HepG2 (cell line): ENCODE measurements at regions not wholly inside any gene's neighbourhood (a gene's known extent, or its start where the extent isn't known, plus 50 kb on each side); places are given as distances from the start of the nearest gene placed in this dataset.

Experiments used
- ATAC-seq: fragments of 200-7000 bp; cut with Tn5 transposase; 3 replicates; pipeline ENCODE4 v1.9.1; 2020; ENCODE audit warnings: mild to moderate bottlenecking, moderate library complexity
- BruUV-seq: library from RNA; stranded (reverse); fragments of 400-500 nt; replicated peaks from 2 replicates; lab custom pipeline; 2021; lab: Mats Ljungman, UMichigan
- CTCF ChIA-PET: fragments of 300-600 bp; formaldehyde crosslinking; extraction: SDS; loops from one replicate; lab custom pipeline; 2021; ENCODE audit warnings: low total read pairs, inconsistent platforms, low intra/inter-chr PET ratio; lab: Yijun Ruan, JAX
- POLR2A ChIA-PET: fragments of 350-600 bp; sonication (Branson Sonifier 250); formaldehyde crosslinking; loops from one replicate; lab custom pipeline; 2020; ENCODE audit warnings: antibody characterized with exemption, inconsistent platforms; lab: Yijun Ruan, JAX
- DNase-seq: peaks from one replicate; pipeline ENCODE4 v3.0.0-alpha.2; 2015; ENCODE audit warnings: low spot score
- FAIRE-seq: peaks from 3 replicates; lab custom pipeline; 2011; peaks lifted over from hg19 to GRCh38; lab: Jason Lieb, UNC
- H2AFZ ChIP-seq: one replicate; pipeline ENCODE4 v1.6.1; 2011; ENCODE audit warnings: low read length, inconsistent platforms
- H3K27ac ChIP-seq: fragments of 300-600 bp; 3 replicates; pipeline ENCODE4 v1.8.0; 2011; ENCODE audit warnings: mixed run types, mild to moderate bottlenecking, mixed read lengths, low read length, inconsistent platforms; ENCODE audit not compliant: insufficient read depth; ENCODE audit errors: extremely low read length
- H3K27me3 ChIP-seq, 2 experiments: fragments of 200-600 bp in 1 of 2; 2 replicates in 1 of 2; 3 replicates in 1 of 2; pipeline versions ENCODE4 v1.6.0 to v1.8.0; 2011; ENCODE audit warnings: low read length in 2 of 2, mild to moderate bottlenecking in 2 of 2, moderate library complexity in 2 of 2, inconsistent platforms in 1 of 2; ENCODE audit not compliant: insufficient read depth in 2 of 2, control insufficient read depth in 1 of 2
- H3K36me3 ChIP-seq, 2 experiments: fragments of 200-600 bp in 1 of 2; replicated peaks in 1 of 2; 2 replicates in 1 of 2; 3 replicates in 1 of 2; pipeline versions ENCODE4 v1.5.1 to v1.8.0; 2011; ENCODE audit warnings: low read length in 2 of 2, inconsistent platforms in 1 of 2; ENCODE audit not compliant: insufficient read depth in 2 of 2, control insufficient read depth in 1 of 2
- H3K4me1 ChIP-seq: 2 replicates; pipeline ENCODE4 v1.5.1; 2012; ENCODE audit warnings: low read length, inconsistent platforms; ENCODE audit not compliant: insufficient read depth
- H3K4me2 ChIP-seq: 2 replicates; pipeline ENCODE4 v1.6.0; 2011; ENCODE audit warnings: low read depth, low read length, inconsistent platforms
- H3K4me3 ChIP-seq, 3 experiments: fragments of 200-600 bp in 1 of 3; sonication (generic), shearing (Covaris generic) in 1 of 3; replicated peaks in 1 of 3; 2 replicates each; pipeline ENCODE4 v1.5.1; 2011 to 2016; ENCODE audit warnings: low read length in 3 of 3, inconsistent platforms in 2 of 3, low read depth in 2 of 3, mild to moderate bottlenecking in 2 of 3, control low read depth in 1 of 3, mixed read lengths in 1 of 3; ENCODE audit not compliant: insufficient read depth in 1 of 3
- H3K79me2 ChIP-seq: one replicate; pipeline ENCODE4 v1.6.1; 2011; ENCODE audit warnings: low read length, inconsistent platforms; ENCODE audit not compliant: insufficient read depth
- H3K9ac ChIP-seq: 2 replicates; pipeline ENCODE4 v1.6.0; 2011; ENCODE audit warnings: mild to moderate bottlenecking, low read depth, low read length, inconsistent platforms; ENCODE audit not compliant: insufficient read depth
- H3K9me3 ChIP-seq: 2 replicates; pipeline ENCODE4 v1.5.1; 2012; ENCODE audit warnings: mild to moderate bottlenecking, low read length
- H4K20me1 ChIP-seq: 2 replicates; pipeline ENCODE4 v1.6.0; 2011; ENCODE audit warnings: inconsistent platforms, mild to moderate bottlenecking, low read length, moderate library complexity; ENCODE audit not compliant: insufficient read depth
- ATF1 ChIP-seq: IDR thresholded peaks from 2 replicates; pipeline ENCODE4 v1.6.1; 2016; ENCODE audit warnings: mild to moderate bottlenecking, control low read depth
- CHD4 ChIP-seq: fragments of 200-600 bp; sonication (generic); IDR thresholded peaks from 2 replicates; pipeline ENCODE4 v1.7.0; 2017; ENCODE audit warnings: mild to moderate bottlenecking, low read length, borderline replicate concordance
- GZF1 ChIP-seq: sonication (generic); formaldehyde crosslinking; IDR thresholded peaks from 2 replicates; pipeline ENCODE4 v1.5.1; 2020; ENCODE audit warnings: mild to moderate bottlenecking, missing genetic modification reagents
- KAT8 ChIP-seq: IDR thresholded peaks from 2 replicates; pipeline ENCODE4 v1.6.1; 2016; ENCODE audit warnings: missing genetic modification reagents, missing compliant biosample characterization
- MAX ChIP-seq: IDR thresholded peaks from 2 replicates; pipeline ENCODE4 v1.6.1; 2012; ENCODE audit warnings: inconsistent platforms
- MTF2 ChIP-seq: sonication (generic); formaldehyde crosslinking; IDR thresholded peaks from 2 replicates; pipeline ENCODE4 v1.5.0; 2020; ENCODE audit warnings: missing genetic modification reagents, borderline replicate concordance
- NKX3-1 ChIP-seq: sonication (generic); formaldehyde crosslinking; IDR thresholded peaks from 2 replicates; pipeline ENCODE4 v1.5.0; 2020; ENCODE audit warnings: missing genetic modification reagents
- SOX5 ChIP-seq: IDR thresholded peaks from 2 replicates; pipeline ENCODE4 v1.6.1; 2016; ENCODE audit warnings: borderline replicate concordance
- SRSF4 ChIP-seq: fragments of 200-400 bp; formaldehyde crosslinking; IDR thresholded peaks from one replicate; pipeline ENCODE4 v1.6.1; 2018; ENCODE audit warnings: mild to moderate bottlenecking, low read depth, low read length, moderate library complexity; ENCODE audit not compliant: poor library complexity, severe bottlenecking
- TCF7L2 ChIP-seq: IDR thresholded peaks from 2 replicates; pipeline ENCODE4 v1.6.1; 2011; ENCODE audit warnings: mild to moderate bottlenecking, low read depth, low read length, moderate library complexity
- YY1 ChIP-seq: IDR thresholded peaks from 2 replicates; pipeline ENCODE4 v1.6.1; 2011; ENCODE audit warnings: low read length, low read depth, moderate library complexity, mild to moderate bottlenecking; ENCODE audit not compliant: insufficient read depth, insufficient replicate concordance
- ZFX ChIP-seq: sonication (generic); formaldehyde crosslinking; IDR thresholded peaks from 2 replicates; pipeline ENCODE4 v1.4.0; 2020; ENCODE audit warnings: mild to moderate bottlenecking, low read depth, missing genetic modification reagents, moderate library complexity
- ZNF18 ChIP-seq: sonication (generic); formaldehyde crosslinking; IDR thresholded peaks from 2 replicates; pipeline ENCODE4 v1.8.0; 2022; ENCODE audit warnings: mild to moderate bottlenecking, missing genetic modification reagents; ENCODE audit not compliant: insufficient replicate concordance
- ZNF296 ChIP-seq: sonication (generic); formaldehyde crosslinking; conservative IDR thresholded peaks from 2 replicates; pipeline ENCODE4 v1.5.0; 2020; ENCODE audit warnings: mild to moderate bottlenecking, missing genetic modification reagents
- ZNF343 ChIP-seq: sonication (generic); formaldehyde crosslinking; IDR thresholded peaks from 2 replicates; pipeline ENCODE4 v1.4.0; 2020; ENCODE audit warnings: mild to moderate bottlenecking, missing genetic modification reagents
- ZNF430 ChIP-seq: sonication (generic); formaldehyde crosslinking; IDR thresholded peaks from 2 replicates; pipeline ENCODE4 v1.9.0; 2021; ENCODE audit warnings: mild to moderate bottlenecking, missing genetic modification reagents
- ZNF570 ChIP-seq: sonication (generic); formaldehyde crosslinking; IDR thresholded peaks from 2 replicates; pipeline ENCODE4 v1.4.0; 2020; ENCODE audit warnings: mild to moderate bottlenecking, missing genetic modification reagents, borderline replicate concordance
- WGBS: methylation state at CpG from one replicate; pipeline ENCODE4 v1.1.6; 2017; ENCODE audit warnings: low lambda C conversion rate; 5-methylcytosine and 5-hydroxymethylcytosine counted together
- in situ Hi-C: cut with HindIII; loops from 2 replicates; pipeline ENCODE4 v1.10.0; 2017; ENCODE audit warnings: low pct_unique_long_range_greater_than_20kb; ENCODE audit not compliant: extremely low pct_ligation_motif_present
- intact Hi-C: fragments of 100-400 bp; cut with micrococcal nuclease; formaldehyde crosslinking; loops from one replicate; pipeline ENCODE4 v1.10.0; 2022; ENCODE audit not compliant: unreplicated experiment

- Histone ChIP-seq H4K20me1 (no peaks in the 10 kb centered on the region), H3K9me3 (no peaks in the 10 kb centered on the region), H3K4me2 (no peak overlapping the region), H3K4me3 (no peak overlapping the region), H3K79me2 (no peaks in the 10 kb centered on the region), H3K36me3 (no peaks in the 10 kb centered on the region), H3K4me1 (no peaks in the 10 kb centered on the region), H3K27ac (no peak overlapping the region), H3K9ac (no peak overlapping the region), H2AFZ (no peak overlapping the region), H3K27me3 (no peaks in the 10 kb centered on the region)
- FAIRE-seq (no peak), ATAC-seq (no peak), DNase-seq (no peak)
- BruUV-seq, result no TSS peak
- CTCF ChIA-PET, result no interaction called here
- in situ Hi-C loops, result no loop called here
- POLR2A ChIA-PET, result no interaction called here
- TF ChIP-seq YY1, result no peak
- no peak for TF ChIP-seq ZNF430 (CRISPR knock-in tag)
- TF ChIP-seq ZFX (CRISPR knock-in tag), result no peak
- TF ChIP-seq MTF2 (CRISPR knock-in tag), result no peak
- no peak for TF ChIP-seq SOX5
- no peak for TF ChIP-seq KAT8
- no peak for TF ChIP-seq ZNF570 (CRISPR knock-in tag)
- no peak for TF ChIP-seq CHD4
- TF ChIP-seq TCF7L2, result no peak
- no peak for TF ChIP-seq ZNF296 (CRISPR knock-in tag)
- TF ChIP-seq ZNF18 (CRISPR knock-in tag), result no peak
- no peak for TF ChIP-seq MAX
- no peak for TF ChIP-seq SRSF4
- TF ChIP-seq ATF1, result no peak
- no peak for TF ChIP-seq GZF1 (CRISPR knock-in tag)
- no peak for TF ChIP-seq NKX3-1 (CRISPR knock-in tag)
- TF ChIP-seq ZNF343 (CRISPR knock-in tag), result no peak
- 96% methylated on average over 1 of the region's 1 CpG for WGBS
- intact Hi-C loops, result no loop called here
Observed at GRCh38 chr17:14006249-14006942, 62.9 kb upstream of the COX10 start.
